HG02981 (cell line): ENCODE measurements at regions not wholly inside any gene's neighbourhood (a gene's known extent, or its start where the extent isn't known, plus 50 kb on each side); places are given as distances from the start of the nearest gene placed in this dataset.
"Not testable (repeated sequence)": the region's sequence is repeated elsewhere in the genome, so short reads cannot be mapped to it uniquely, and the experiment has no call there.

Experiments
- ATAC-seq: cut with Tn5 transposase; IDR thresholded peaks from one replicate; pipeline ENCODE4 v1.9.1; 2021; ENCODE audit warnings: mild to moderate bottlenecking, moderate library complexity; ENCODE audit not compliant: unreplicated experiment

- ATAC-seq: no peak
Observed at GRCh38 chr7:126179916-126180315, 1072.8 kb downstream of the GRM8 start.

- no peak for ATAC-seq
Observed at GRCh38 chr7:126178865-126179264, 1073.9 kb downstream of the GRM8 start.

- no peak for ATAC-seq
Observed at GRCh38 chr7:126177782-126178181, 1075.0 kb downstream of the GRM8 start.

- no peak for ATAC-seq
Observed at GRCh38 chr7:126166645-126167044, 1086.1 kb downstream of the GRM8 start.

GRCh38 chr7:126163647-126164046, 1089.1 kb downstream of the GRM8 start:
- no peak for ATAC-seq

GRCh38 chr7:126157391-126157790, 1095.3 kb downstream of the GRM8 start:
- ATAC-seq: no peak

- no peak for ATAC-seq
Observed at GRCh38 chr7:126150278-126150958, 1102.3 kb downstream of the GRM8 start.

- no peak for ATAC-seq
Observed at GRCh38 chr7:126140858-126141466, 1111.8 kb downstream of the GRM8 start.

- ATAC-seq: no peak
Observed at GRCh38 chr7:126119981-126120380, 1132.8 kb downstream of the GRM8 start.

- no peak for ATAC-seq
Observed at GRCh38 chr7:126103582-126103981, 1149.2 kb downstream of the GRM8 start.

GRCh38 chr7:126083014-126083413, 1153.4 kb upstream of the POT1 start:
- no peak for ATAC-seq

GRCh38 chr7:126079581-126079980, 1150.0 kb upstream of the POT1 start:
- no peak for ATAC-seq

GRCh38 chr7:126079151-126079550, 1149.5 kb upstream of the POT1 start:
- no peak for ATAC-seq

- no peak for ATAC-seq
Observed at GRCh38 chr7:126065766-126066165, 1136.1 kb upstream of the POT1 start.

- no peak for ATAC-seq
Observed at GRCh38 chr7:126057979-126058378, 1128.4 kb upstream of the POT1 start.

GRCh38 chr7:126056613-126057012, 1127.0 kb upstream of the POT1 start:
- not testable (repeated sequence) for ATAC-seq

GRCh38 chr7:126052229-126052628, 1122.6 kb upstream of the POT1 start:
- no peak for ATAC-seq

GRCh38 chr7:126044662-126045061, 1115.0 kb upstream of the POT1 start:
- ATAC-seq: no peak

- no peak for ATAC-seq
Observed at GRCh38 chr7:126041472-126041871, 1111.8 kb upstream of the POT1 start.

GRCh38 chr7:126040114-126041045, 1110.8 kb upstream of the POT1 start:
- ATAC-seq: no peak

- no peak for ATAC-seq
Observed at GRCh38 chr7:126026421-126027088, 1096.9 kb upstream of the POT1 start.
